ENCODE measurements at regions not wholly inside any gene's neighbourhood (a gene's known extent, or its start where the extent isn't known, plus 50 kb on each side); places are given as distances from the start of the nearest gene placed in this dataset.
A peak's percentile ranks its signal among the peaks of the same experiment; 100 is the strongest.

DNA sequence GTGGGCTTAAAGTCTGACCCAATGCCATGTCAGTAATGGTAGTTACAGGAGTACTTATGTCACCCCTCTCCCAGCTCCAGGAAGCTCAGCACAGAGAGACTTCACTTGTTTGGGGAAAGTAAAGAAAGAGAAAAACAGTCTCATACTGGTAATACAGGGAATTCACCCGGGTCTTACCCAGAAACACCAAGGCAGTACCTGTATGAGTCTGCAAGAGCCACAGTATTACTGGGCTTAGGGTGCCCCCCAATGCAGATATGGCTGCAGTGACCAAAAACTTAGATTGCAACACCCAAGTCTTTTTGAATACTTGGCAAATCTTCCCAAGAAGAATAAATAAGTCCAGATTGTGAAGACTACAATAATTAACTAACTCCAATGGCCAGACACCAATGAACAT lies 622.1 kb downstream of the IGSF11 start:
- DNase-seq (ENCODE audit: low spot score): no peak
- intact Hi-C loops (cut with DNase I): no loop called here
- no peak for ATAC-seq

GRCh38 chr3:118425272-118425837 lies 609.3 kb downstream of the IGSF11 start:
- no peak for DNase-seq (ENCODE audit: low spot score)
- intact Hi-C loops (cut with DNase I): no loop called here
- ATAC-seq: no peak

GRCh38 chr3:118433825-118434224 lies 600.8 kb downstream of the IGSF11 start:
- intact Hi-C loops (cut with DNase I): no loop called here
- DNase-seq (ENCODE audit: low spot score) (no peak), ATAC-seq (no peak)

DNA sequence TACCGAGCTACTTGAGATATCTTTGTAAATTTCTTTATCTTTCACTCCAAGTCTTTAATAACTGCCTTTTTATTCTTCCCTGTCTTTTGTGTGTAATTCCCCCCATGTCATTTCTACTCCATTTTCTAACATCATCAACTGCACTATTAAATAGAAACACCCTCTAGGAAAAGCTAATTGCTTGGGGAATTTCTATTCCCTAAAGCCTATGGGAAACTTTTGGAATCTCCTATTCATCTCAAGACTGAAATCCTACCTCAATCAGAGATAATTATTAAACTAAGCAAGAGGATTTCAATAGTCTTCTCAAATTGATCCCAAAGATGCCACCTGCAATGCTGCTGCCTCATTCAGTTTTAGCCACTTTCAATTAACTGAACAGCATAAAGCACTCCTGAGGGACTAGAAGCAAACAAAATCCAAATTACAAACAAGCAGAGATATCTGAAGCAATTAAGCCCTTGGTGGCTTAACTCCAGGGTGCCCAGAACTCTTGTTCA lies 598.7 kb downstream of the IGSF11 start:
- DNase-seq (ENCODE audit: low spot score): no peak
- intact Hi-C loops (cut with DNase I): no loop called here
- ATAC-seq: no peak

GRCh38 chr3:118436697-118437262 lies 597.9 kb downstream of the IGSF11 start:
- DNase-seq (ENCODE audit: low spot score) (no peak), ATAC-seq (no peak)
- intact Hi-C loops (cut with DNase I): no loop called here

DNA sequence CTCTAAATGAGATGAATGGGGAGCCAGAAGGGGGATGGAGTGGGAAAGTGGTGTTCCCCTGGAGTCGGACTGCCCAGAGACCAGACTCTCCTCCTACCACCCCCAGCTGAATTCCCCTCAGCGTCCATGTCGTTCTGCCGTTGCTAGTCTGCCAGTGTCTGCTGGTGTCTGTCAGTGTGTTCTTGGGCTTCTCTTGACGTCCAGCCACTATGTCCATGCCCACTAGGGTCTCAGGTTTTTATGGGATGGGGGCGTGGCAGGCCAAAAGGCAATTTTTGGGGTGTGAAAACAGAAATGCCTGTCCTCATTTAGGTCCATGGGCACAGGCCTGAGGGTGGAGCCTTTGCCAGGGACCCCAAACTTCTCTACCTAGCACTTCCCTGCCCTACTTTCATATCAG lies 589.6 kb downstream of the IGSF11 start:
- intact Hi-C loops (cut with DNase I): no loop called here

DNA sequence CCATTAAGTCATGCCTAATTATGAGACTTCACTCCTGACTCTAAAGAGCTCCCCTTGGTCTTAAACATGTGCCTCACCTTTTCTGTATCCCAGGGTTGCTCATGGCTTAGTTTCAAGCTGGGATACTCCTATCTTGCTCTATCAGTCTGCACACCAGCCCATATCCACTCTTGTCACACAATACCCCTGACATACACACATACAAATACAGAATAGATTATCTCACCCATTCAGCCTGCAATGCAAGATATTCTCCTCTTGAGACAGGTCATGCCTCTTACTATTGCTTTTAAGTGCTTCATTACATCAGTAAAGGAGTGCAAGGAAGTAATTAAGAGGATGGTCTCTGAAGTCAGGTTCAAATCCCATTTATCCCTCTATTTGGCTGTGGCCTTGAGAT lies 587.3 kb downstream of the IGSF11 start:
- DNase-seq (ENCODE audit: low spot score) (no peak), ATAC-seq (no peak)
- intact Hi-C loops (cut with DNase I): no loop called here

More for the DNA sequence above, 589.6 kb downstream of the IGSF11 start:
- peak; percentile 24 for ATAC-seq
- DNase-seq (ENCODE audit: low spot score): no peak

DNA sequence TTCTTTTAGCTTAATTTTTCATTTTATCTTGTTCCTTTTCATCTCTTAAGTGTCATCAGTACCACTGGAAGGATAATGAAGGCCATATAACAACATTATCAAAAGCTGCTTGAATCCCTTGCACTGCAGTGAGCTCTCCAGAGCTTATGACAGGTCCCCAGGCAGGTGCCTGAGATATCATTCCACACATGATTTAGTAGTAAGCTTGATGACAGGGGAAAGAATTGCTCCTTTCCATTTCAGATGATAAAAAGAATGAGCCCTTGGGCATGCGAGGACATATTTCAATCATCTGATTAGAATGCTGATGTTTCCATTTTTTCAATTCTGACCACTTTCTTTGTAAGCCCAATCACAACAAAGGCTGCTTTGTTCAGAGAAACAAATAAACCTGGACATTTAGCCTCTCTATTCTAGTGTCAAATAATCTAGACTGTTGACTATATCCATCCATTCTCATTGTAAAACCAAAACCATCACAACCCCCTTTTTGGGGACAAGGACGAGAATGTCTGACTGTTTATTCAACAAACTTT lies 567.8 kb downstream of the IGSF11 start:
- intact Hi-C loops (cut with DNase I): no loop called here
- DNase-seq (ENCODE audit: low spot score): no peak
- ATAC-seq: no peak

- intact Hi-C loops (cut with DNase I): no loop called here
- no peak for ATAC-seq
- no peak for DNase-seq (ENCODE audit: low spot score)
Measured at GRCh38 chr3:118468801-118469200, 565.8 kb downstream of the IGSF11 start.

- DNase-seq (ENCODE audit: low spot score): no peak
- intact Hi-C loops (cut with DNase I): no loop called here
- no peak for ATAC-seq
Measured at GRCh38 chr3:118472586-118472985, 562.1 kb downstream of the IGSF11 start.

- ATAC-seq: no peak
- DNase-seq (ENCODE audit: low spot score): no peak
- intact Hi-C loops (cut with DNase I): no loop called here
Measured at GRCh38 chr3:118473343-118473742, 561.3 kb downstream of the IGSF11 start.

DNA sequence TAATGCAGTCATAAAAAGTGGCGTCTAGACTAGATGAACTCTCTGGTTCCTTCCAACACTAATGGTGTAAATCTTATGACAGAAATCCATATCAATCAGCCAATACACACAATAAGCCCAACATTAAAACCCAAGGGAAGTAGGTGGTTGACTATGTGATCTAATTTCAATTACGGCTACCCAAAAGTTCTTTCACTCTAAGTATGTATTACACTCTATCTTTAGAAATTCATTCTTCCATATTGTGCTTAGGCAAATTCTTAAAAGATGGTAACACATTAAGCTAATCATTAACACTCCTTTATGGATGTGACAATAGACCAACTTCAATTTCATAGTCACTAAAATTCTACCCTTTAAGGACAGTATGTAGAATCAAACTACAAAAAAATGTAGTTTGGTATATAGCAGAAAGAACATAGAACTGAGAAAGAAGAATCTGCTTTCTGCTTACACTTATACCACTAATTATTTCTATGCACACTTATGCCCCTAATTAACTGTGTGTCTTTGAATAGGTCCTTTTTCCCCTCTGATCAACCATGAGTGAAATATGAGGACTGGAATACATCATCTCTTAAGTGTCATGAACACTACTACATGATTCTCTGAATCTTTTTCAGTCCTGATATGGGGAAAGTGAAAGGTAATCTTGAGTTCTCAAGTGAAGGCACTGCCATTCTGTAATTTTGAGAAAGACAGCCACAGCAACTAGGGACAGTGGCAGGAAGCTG lies 557.6 kb downstream of the IGSF11 start:
- intact Hi-C loops (cut with DNase I): no loop called here
- ATAC-seq (no peak), DNase-seq (ENCODE audit: low spot score) (no peak)

DNA sequence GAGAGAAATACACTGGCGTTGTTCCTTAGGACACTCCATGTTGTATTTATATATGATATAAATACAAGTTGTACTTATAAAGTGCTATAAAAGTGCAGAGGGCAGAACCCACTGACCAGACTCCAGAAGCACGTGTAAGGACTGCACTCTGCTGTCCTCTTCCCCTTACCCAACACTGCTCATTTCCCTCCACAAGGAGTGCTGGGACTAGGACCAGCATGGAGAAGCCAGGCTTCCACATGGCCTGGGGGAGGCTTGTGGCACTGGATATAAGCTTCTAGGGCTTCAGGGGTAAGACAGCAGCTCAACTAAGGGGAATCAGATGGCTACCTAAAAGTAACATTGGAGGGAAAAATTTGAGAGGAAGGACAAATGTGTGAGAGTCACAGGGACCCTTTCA lies 556.9 kb downstream of the IGSF11 start:
- intact Hi-C loops (cut with DNase I): no loop called here
- ATAC-seq (no peak), DNase-seq (ENCODE audit: low spot score) (no peak)

DNA sequence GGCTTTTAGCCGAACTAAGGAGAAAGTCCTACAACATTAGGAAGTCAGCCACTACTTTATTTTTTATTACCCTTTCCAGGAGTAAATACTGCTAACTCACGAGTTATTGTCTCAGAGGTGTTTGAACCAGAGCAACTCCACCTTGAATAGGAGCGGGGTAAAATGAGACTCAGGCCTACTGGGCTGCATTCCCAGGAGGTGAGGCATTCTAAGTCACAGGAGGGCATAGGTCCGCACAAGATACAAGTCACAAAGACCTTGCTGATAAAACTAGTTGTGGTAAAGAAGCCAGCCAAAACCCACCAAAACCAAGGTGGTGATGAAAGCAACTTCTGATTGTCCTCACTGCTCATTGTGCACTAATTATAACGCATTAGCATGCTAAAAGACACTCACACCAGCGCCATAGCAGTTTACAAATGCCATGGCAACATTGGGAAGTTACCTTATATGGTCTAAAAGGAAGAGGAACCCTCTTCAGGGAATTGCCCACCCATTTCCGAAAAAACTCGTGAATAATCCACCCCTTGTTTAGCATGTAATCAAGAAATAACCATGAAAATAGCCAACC lies 555.9 kb downstream of the IGSF11 start:
- intact Hi-C loops (cut with DNase I): no loop called here
- DNase-seq (ENCODE audit: low spot score): no peak
- ATAC-seq: no peak

DNA sequence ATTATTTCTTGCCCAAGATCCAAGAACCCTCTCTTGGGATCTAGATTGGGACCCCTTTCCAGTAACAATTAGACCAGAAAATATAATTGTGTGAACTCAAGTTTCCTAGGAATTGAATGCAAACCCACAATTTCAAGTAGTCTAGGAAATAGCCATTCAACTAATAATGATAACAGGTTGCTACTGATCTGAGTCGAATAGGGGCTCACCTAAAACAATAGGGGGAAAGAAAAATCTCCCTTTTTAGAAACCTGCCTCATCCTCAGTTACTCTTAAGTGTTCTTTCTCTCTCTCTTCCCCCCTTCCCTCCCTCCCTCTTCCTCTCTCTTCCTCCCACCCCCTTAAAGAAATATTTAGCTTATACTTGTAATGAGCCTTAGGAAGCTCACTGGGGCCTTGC lies 555.3 kb downstream of the IGSF11 start:
- DNase-seq (ENCODE audit: low spot score) (no peak), ATAC-seq (no peak)
- intact Hi-C loops (cut with DNase I): no loop called here

DNA sequence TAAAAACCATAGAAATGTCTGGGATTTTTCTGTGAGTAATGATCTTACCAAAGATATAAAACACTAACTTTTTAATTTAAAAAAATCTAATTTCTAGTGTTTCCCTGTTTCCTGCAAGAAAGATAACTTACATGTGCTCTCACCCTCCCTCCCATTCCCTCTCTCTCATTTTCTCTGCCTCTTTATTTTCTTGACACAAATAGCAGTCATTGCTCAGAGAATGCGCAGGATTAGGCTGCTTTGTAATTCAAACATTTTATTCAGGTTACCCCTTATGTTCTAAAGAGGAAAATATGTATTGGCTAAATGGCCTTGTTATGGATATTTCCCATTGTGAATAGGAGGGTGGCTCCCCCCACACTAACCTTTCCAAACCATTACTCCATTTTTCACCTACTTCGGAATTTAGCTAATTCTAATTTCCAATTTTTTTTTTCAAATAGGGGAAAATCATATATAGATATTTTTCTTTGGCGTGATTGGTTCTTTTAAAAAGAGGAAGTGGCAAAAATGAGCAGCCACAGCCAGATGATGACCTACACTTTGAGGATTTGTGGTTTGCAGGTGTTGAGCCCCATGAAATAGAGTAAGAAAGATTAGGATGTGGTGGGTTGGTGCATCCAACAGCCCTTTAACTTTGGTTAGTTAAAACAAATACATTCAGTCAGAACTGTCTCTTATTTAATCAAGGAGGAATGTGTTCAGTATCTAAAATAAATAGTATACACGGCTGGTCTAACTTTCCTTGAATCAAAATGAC lies 554.4 kb downstream of the IGSF11 start:
- DNase-seq (ENCODE audit: low spot score) (no peak), ATAC-seq (no peak)
- intact Hi-C loops (cut with DNase I): no loop called here

- DNase-seq (ENCODE audit: low spot score) (no peak), ATAC-seq (no peak)
- intact Hi-C loops (cut with DNase I): no loop called here
Measured at GRCh38 chr3:118485693-118486092, 549.0 kb downstream of the IGSF11 start.

- DNase-seq (ENCODE audit: low spot score) (no peak), ATAC-seq (no peak)
- intact Hi-C loops (cut with DNase I): no loop called here
Measured at GRCh38 chr3:118487734-118488133, 546.9 kb downstream of the IGSF11 start.

GRCh38 chr3:118488732-118489131 lies 545.9 kb downstream of the IGSF11 start:
- no peak for ATAC-seq
- no peak for DNase-seq (ENCODE audit: low spot score)
- intact Hi-C loops (cut with DNase I): no loop called here

Measured in sciatic nerve (tissue), 2 donors.